Gastroesophageal sphincter (tissue), 4 donors: ENCODE measurements at regions not wholly inside any gene's neighbourhood (a gene's known extent, or its start where the extent isn't known, plus 50 kb on each side); places are given as distances from the start of the nearest gene placed in this dataset.
"Not testable (repeated sequence)": the region's sequence is repeated elsewhere in the genome, so short reads cannot be mapped to it uniquely, and the experiment has no call there.

ENCODE experiments used
- ATAC-seq: fragments of 150-250 bp; one replicate; pipeline ENCODE4 v1.9.1; 2016; ENCODE audit warnings: mild to moderate bottlenecking, moderate library complexity
- H3K27ac ChIP-seq, 4 donors: fragments of 200-600 bp; sonication (generic) in 3 of 4; 1 replicate in 3 of 4; 2 replicates in 1 of 4; pipeline ENCODE4 v1.5.1; 2016 to 2019
- H3K27me3 ChIP-seq: fragments of 200-600 bp; sonication (generic); one replicate; pipeline ENCODE4 v1.5.1; 2019
- H3K36me3 ChIP-seq, 2 donors: fragments of 200-600 bp; sonication (generic); one replicate each; pipeline ENCODE4 v1.5.1; 2019; ENCODE audit warnings: control low read depth in 1 of 2
- H3K4me1 ChIP-seq, 3 donors: fragments of 200-600 bp; sonication (generic); 1 replicate in 2 of 3; 2 replicates in 1 of 3; pipeline ENCODE4 v1.5.1; 2016 to 2019; ENCODE audit warnings: control low read depth in 2 of 3
- H3K4me3 ChIP-seq, 2 donors: fragments of 200-600 bp; sonication (generic); one replicate each; pipeline ENCODE4 v1.5.1; 2019; ENCODE audit warnings: mild to moderate bottlenecking in 1 of 2, moderate library complexity in 1 of 2
- H3K9me3 ChIP-seq, 3 donors: fragments of 200-600 bp; sonication (generic); one replicate each; pipeline ENCODE4 v1.5.1; 2017 to 2019; ENCODE audit warnings: control low read depth in 2 of 3
- EP300 ChIP-seq: sonication (generic); formaldehyde crosslinking; IDR thresholded peaks from one replicate; pipeline ENCODE4 v1.6.1; 2017; ENCODE audit warnings: antibody characterized with exemption, mild to moderate bottlenecking
- POLR2A ChIP-seq, 2 donors: fragments of 450-650 bp; IDR thresholded peaks; one replicate each; pipeline ENCODE4 v1.6.1; 2017; ENCODE audit warnings: antibody characterized with exemption in 2 of 2, mild to moderate bottlenecking in 2 of 2, moderate library complexity in 1 of 2
- POLR2AphosphoS5 ChIP-seq: sonication (generic); formaldehyde crosslinking; IDR thresholded peaks from one replicate; pipeline ENCODE4 v1.6.1; 2017; ENCODE audit warnings: antibody characterized with exemption
- WGBS, 2 donors: methylation state at CpG; one replicate each; pipeline ENCODE4 v1.1.5; 2018; ENCODE audit warnings: low coverage in 1 of 2; 5-methylcytosine and 5-hydroxymethylcytosine counted together
- TF ChIP-seq, protein P1 (sequence below), 4 experiments: fragments of 200-600 bp in 2 of 4; fragments of 450-650 bp in 2 of 4; sonication (generic) in 1 of 4; IDR thresholded peaks; one replicate each; pipeline ENCODE4 v1.5.1; 2017 to 2019; ENCODE audit warnings: antibody characterized with exemption in 4 of 4, mild to moderate bottlenecking in 2 of 4, moderate library complexity in 2 of 4

DNA sequence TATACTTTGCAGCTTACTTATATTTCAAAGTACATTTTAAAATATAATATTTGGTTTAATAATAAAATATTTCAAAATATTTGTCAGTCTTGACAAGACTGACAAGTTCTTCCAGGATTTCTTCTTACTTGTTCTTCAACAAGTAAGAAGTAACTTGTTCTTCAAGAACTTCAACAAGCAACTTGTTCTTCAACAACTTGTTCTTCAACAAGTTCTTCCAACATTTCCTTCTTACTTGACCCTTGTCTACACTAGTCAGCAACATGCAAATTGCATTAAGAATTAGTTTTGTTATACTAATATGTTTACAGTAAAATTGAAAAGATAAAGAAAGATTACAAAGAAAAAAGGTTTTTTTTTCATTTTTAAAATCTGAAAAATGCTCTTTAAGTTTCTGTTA, 731.7 kb downstream of the NSUN3 start:
- Histone ChIP-seq H3K27me3 (no peaks in the 10 kb centered on the region), H3K36me3 (no peaks in the 10 kb centered on the region), H3K4me3 (no peak overlapping the region), H3K27ac (no peak overlapping the region), H3K9me3 (no peaks in the 10 kb centered on the region), H3K4me1 (no peaks in the 10 kb centered on the region)
- TF ChIP-seq EP300, result no peak
- TF ChIP-seq POLR2AphosphoS5, result no peak
- TF ChIP-seq POLR2A (IDR thresholded peaks at IDR 0.05), result no peak
- TF ChIP-seq, protein P1, sequence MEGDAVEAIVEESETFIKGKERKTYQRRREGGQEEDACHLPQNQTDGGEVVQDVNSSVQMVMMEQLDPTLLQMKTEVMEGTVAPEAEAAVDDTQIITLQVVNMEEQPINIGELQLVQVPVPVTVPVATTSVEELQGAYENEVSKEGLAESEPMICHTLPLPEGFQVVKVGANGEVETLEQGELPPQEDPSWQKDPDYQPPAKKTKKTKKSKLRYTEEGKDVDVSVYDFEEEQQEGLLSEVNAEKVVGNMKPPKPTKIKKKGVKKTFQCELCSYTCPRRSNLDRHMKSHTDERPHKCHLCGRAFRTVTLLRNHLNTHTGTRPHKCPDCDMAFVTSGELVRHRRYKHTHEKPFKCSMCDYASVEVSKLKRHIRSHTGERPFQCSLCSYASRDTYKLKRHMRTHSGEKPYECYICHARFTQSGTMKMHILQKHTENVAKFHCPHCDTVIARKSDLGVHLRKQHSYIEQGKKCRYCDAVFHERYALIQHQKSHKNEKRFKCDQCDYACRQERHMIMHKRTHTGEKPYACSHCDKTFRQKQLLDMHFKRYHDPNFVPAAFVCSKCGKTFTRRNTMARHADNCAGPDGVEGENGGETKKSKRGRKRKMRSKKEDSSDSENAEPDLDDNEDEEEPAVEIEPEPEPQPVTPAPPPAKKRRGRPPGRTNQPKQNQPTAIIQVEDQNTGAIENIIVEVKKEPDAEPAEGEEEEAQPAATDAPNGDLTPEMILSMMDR (IDR thresholded peaks at IDR 0.05), result no peak
- no peak for ATAC-seq

- Histone ChIP-seq H3K36me3 (no peaks in the 10 kb centered on the region), H3K9me3 (no peaks in the 10 kb centered on the region), H3K4me3 (no peak overlapping the region), H3K4me1 (no peaks in the 10 kb centered on the region), H3K27ac (no peak overlapping the region), H3K27me3 (no peaks in the 10 kb centered on the region)
- WGBS, 2 donors, result 94 to 100% methylated on average over 1 of the region's 1 CpG
- no peak for ATAC-seq
- TF ChIP-seq EP300, result no peak
- TF ChIP-seq POLR2AphosphoS5, result no peak
- no peak for TF ChIP-seq POLR2A (IDR thresholded peaks at IDR 0.05)
- TF ChIP-seq, protein P1 (IDR thresholded peaks at IDR 0.05), result no peak
Observed at GRCh38 chr3:94799420-94800060, 736.7 kb downstream of the NSUN3 start.

- Histone ChIP-seq H3K4me1 (no peaks in the 10 kb centered on the region), H3K9me3 (no peaks in the 10 kb centered on the region), H3K4me3 (no peak overlapping the region), H3K27me3 (no peaks in the 10 kb centered on the region), H3K27ac (no peak overlapping the region), H3K36me3 (no peaks in the 10 kb centered on the region)
- 78 to 93% methylated on average over 2 of the region's 2 CpGs for WGBS, 2 donors
- no peak for TF ChIP-seq POLR2AphosphoS5
- TF ChIP-seq POLR2A (IDR thresholded peaks at IDR 0.05), result no peak
- no peak for ATAC-seq
Observed at GRCh38 chr3:94811836-94812235, 749.0 kb downstream of the NSUN3 start.

GRCh38 chr3:94821241-94821640, 758.4 kb downstream of the NSUN3 start:
- Histone ChIP-seq H3K4me3 (no peak overlapping the region), H3K4me1 (no peaks in the 10 kb centered on the region), H3K27me3 (no peaks in the 10 kb centered on the region), H3K36me3 (no peaks in the 10 kb centered on the region), H3K27ac (no peak overlapping the region), H3K9me3 (no peaks in the 10 kb centered on the region)
- TF ChIP-seq POLR2A (IDR thresholded peaks at IDR 0.05), result no peak
- TF ChIP-seq EP300, result no peak
- TF ChIP-seq POLR2AphosphoS5, result no peak
- TF ChIP-seq, protein P1 (IDR thresholded peaks at IDR 0.05), result no peak
- no peak for ATAC-seq
- WGBS, 2 donors, result 17 to 25% methylated on average over 1 of the region's 1 CpG

DNA sequence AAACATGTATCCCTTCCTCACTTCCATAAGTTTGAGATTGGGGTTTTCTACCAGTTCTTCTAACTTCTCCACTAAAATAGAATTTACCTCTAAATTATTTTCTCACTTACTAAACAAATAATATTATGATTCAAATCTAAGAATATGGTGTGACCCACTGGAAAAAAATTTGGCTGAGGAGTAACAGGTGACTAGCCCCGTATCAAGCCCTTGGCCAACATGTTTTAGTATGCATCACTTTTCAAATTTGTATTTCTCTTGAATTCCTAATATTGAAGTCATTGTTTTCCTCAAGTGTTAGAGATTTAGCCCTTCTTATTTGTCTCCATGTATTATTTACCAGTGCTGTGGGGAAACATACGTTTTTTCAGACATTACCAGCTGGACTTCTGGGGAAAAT, 759.4 kb downstream of the NSUN3 start:
- no peak overlapping the region for H3K27ac ChIP-seq
- H3K36me3 ChIP-seq, result no peaks in the 10 kb centered on the region
- no peaks in the 10 kb centered on the region for H3K9me3 ChIP-seq
- H3K27me3 ChIP-seq, result no peaks in the 10 kb centered on the region
- TF ChIP-seq EP300 (no peak), POLR2A (IDR thresholded peaks at IDR 0.05) (no peak), POLR2AphosphoS5 (no peak)
- TF ChIP-seq, protein P1 (IDR thresholded peaks at IDR 0.05), result no peak
- WGBS, 2 donors, result 53 to 59% methylated on average over 2 of the region's 2 CpGs
- H3K4me1 ChIP-seq, result no peaks in the 10 kb centered on the region
- ATAC-seq, result no peak
- no peak overlapping the region for H3K4me3 ChIP-seq

DNA sequence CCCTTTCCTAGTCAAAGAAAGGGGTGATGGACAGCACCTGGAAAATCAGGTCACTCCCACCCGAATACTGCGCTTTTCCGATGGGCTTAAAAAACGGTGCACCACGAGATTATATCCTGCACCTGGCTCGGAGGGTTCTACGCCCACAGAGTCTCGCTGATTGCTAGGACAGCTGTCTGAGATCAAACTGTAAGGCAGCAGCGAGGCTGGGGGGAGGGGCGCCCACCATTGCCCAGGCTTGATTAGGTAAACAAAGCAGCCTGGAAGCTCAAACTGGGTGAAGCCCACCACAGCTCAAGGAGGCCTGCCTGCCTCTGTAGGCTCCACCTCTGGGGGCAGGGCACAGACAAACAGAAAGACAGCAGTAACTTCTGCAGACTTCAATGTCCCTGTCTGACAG, 783.4 kb downstream of the NSUN3 start:
- H3K36me3 ChIP-seq, H3K27me3 ChIP-seq, H3K4me3 ChIP-seq, H3K9me3 ChIP-seq, H3K4me1 ChIP-seq, ATAC-seq, H3K27ac ChIP-seq: not testable (repeated sequence)
- WGBS, 2 donors, result 87% methylated on average over 9 of the region's 10 CpGs; no CpG with 5 or more reads in 1 of the 2 donors
